ENCODE measurements at regions not wholly inside any gene's neighbourhood (a gene's known extent, or its start where the extent isn't known, plus 50 kb on each side); places are given as distances from the start of the nearest gene placed in this dataset.

GRCh38 chr9:107706701-107707427, 217.3 kb upstream of the KLF4 start:
- no peak overlapping the region for H3K27ac ChIP-seq (ENCODE audit: insufficient read depth, low read depth, low read length)
- DNase-seq (ENCODE audit: low read depth, low spot score): no peak

More at GRCh38 chr9:107706701-107707427, 217.3 kb upstream of the KLF4 start:
- no peak overlapping the region for H3K4me2 ChIP-seq (ENCODE audit: insufficient read depth, low read length)
- H3K4me3 ChIP-seq (replicated peaks in 1 of 3; ENCODE audit: insufficient read depth in 1 of 3, low read depth in 1 of 3, low read length in 3 of 3): no peak overlapping the region
- dilution Hi-C loops (cut with MboI; ENCODE audit: extremely low pct_ligation_motif_present, low sequenced_read_pairs) (no loop called here), intact Hi-C loops (cut with micrococcal nuclease) (no loop called here)
- peaks cover 7% of the 10 kb centered on the region for H3K4me1 ChIP-seq (ENCODE audit: control insufficient read depth, extremely low read depth, insufficient read depth, low read length)
- TF ChIP-seq, protein P1, sequence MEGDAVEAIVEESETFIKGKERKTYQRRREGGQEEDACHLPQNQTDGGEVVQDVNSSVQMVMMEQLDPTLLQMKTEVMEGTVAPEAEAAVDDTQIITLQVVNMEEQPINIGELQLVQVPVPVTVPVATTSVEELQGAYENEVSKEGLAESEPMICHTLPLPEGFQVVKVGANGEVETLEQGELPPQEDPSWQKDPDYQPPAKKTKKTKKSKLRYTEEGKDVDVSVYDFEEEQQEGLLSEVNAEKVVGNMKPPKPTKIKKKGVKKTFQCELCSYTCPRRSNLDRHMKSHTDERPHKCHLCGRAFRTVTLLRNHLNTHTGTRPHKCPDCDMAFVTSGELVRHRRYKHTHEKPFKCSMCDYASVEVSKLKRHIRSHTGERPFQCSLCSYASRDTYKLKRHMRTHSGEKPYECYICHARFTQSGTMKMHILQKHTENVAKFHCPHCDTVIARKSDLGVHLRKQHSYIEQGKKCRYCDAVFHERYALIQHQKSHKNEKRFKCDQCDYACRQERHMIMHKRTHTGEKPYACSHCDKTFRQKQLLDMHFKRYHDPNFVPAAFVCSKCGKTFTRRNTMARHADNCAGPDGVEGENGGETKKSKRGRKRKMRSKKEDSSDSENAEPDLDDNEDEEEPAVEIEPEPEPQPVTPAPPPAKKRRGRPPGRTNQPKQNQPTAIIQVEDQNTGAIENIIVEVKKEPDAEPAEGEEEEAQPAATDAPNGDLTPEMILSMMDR (IDR thresholded peaks at IDR 0.05; ENCODE audit: extremely low read depth in 1 of 2, insufficient read depth in 1 of 2, low read depth in 1 of 2, low read length in 2 of 2): no peak
- TF ChIP-seq POLR2A (IDR thresholded peaks at IDR 0.05; ENCODE audit: low read depth, low read length) (no peak), MYC (IDR thresholded peaks at IDR 0.05; ENCODE audit: low read depth, low read length) (no peak), EZH2 (IDR thresholded peaks at IDR 0.05; ENCODE audit: borderline replicate concordance, low read depth, low read length, severe bottlenecking) (no peak), POLR2AphosphoS5 (IDR thresholded peaks at IDR 0.05; ENCODE audit: insufficient read depth, low read depth, low read length) (no peak), GATA2 (IDR thresholded peaks at IDR 0.05; ENCODE audit: insufficient read depth, insufficient read length, low read depth, low read length) (no peak), FOS (IDR thresholded peaks at IDR 0.05; ENCODE audit: borderline replicate concordance, insufficient read depth, low read length) (no peak), JUN (IDR thresholded peaks at IDR 0.05; ENCODE audit: borderline replicate concordance, insufficient read depth, insufficient read length, low read depth) (no peak)
- TF ChIP-seq, protein P2, sequence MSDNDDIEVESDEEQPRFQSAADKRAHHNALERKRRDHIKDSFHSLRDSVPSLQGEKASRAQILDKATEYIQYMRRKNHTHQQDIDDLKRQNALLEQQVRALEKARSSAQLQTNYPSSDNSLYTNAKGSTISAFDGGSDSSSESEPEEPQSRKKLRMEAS (IDR thresholded peaks at IDR 0.05; ENCODE audit: insufficient read depth, insufficient read length): no peak
- FAIRE-seq: no peak
- no TSS peak for BruUV-seq (replicated peaks)
- H3K9me3 ChIP-seq (replicated peaks; ENCODE audit: control insufficient read depth, insufficient read depth, low read length): no peaks in the 10 kb centered on the region
- no peaks in the 10 kb centered on the region for H4K20me1 ChIP-seq (replicated peaks; ENCODE audit: control insufficient read depth, extremely low read depth, insufficient read depth, low read length)
- peaks cover 19 to 29% of the 10 kb centered on the region in 2 experiments for H3K27me3 ChIP-seq (ENCODE audit: control insufficient read depth in 2 of 2, insufficient read depth in 2 of 2, low read length in 2 of 2)
- no peaks in the 10 kb centered on the region for H3K9me1 ChIP-seq (replicated peaks; ENCODE audit: control insufficient read depth, extremely low read depth, insufficient read depth, low read length)
- no peaks in the 10 kb centered on the region for H3K36me3 ChIP-seq (ENCODE audit: control insufficient read depth in 2 of 2, extremely low read depth in 1 of 2, insufficient read depth in 2 of 2, low read length in 2 of 2)
- H3K79me2 ChIP-seq (ENCODE audit: control insufficient read depth, insufficient read depth, low read length): no peaks in the 10 kb centered on the region
- CTCF ChIA-PET: no interaction called here
- no peak overlapping the region for H3K9ac ChIP-seq (replicated peaks; ENCODE audit: extremely low read depth, insufficient read depth, low read length)
- no peak overlapping the region for H2AFZ ChIP-seq (ENCODE audit: low read depth, low read length)
- POLR2A ChIA-PET: no interaction called here

Measured in endothelial cell of umbilical vein (primary cell).